Tibial nerve (tissue), 4 donors: ENCODE measurements at regions not wholly inside any gene's neighbourhood (a gene's known extent, or its start where the extent isn't known, plus 50 kb on each side); places are given as distances from the start of the nearest gene placed in this dataset.

Experiments
- EP300 ChIP-seq, 2 donors: sonication (generic); formaldehyde crosslinking; IDR thresholded peaks; one replicate each; pipeline ENCODE4 v1.6.1; 2017; ENCODE audit warnings: antibody characterized with exemption in 2 of 2, mild to moderate bottlenecking in 1 of 2
- POLR2A ChIP-seq, 2 donors: fragments of 450-650 bp; IDR thresholded peaks; one replicate each; pipeline ENCODE4 v1.6.1; 2017; ENCODE audit warnings: antibody characterized with exemption in 2 of 2, mild to moderate bottlenecking in 2 of 2, moderate library complexity in 2 of 2
- TF ChIP-seq, protein P1 (sequence below), 5 experiments: fragments of 200-600 bp in 3 of 5; fragments of 450-650 bp in 2 of 5; sonication (generic) in 3 of 5; IDR thresholded peaks; one replicate each; pipeline ENCODE4 v1.5.1; 2016 to 2019; ENCODE audit warnings: antibody characterized with exemption in 5 of 5, mild to moderate bottlenecking in 3 of 5, moderate library complexity in 2 of 5

DNA sequence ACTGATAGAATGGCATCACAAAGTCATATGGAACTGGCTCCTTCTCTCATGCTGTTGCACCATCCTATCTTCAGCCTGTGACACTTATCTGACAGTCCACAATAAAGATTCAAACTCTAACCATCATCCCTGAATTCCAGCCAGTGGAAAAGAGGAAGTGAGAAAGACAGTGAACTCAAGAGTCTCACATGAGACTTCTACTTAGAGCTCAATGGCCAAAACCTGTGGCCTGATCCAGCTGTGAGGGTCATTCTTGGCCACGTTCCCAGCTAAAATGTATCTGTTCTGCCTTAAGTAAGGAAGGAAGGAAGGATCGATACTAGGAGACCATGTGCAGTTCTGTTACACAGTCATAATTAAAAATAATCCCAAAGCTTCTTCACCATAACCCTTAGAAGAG lies 73.6 kb downstream of the RND3 start:
- TF ChIP-seq EP300 (IDR thresholded peaks at IDR 0.05) (no peak), POLR2A (IDR thresholded peaks at IDR 0.05) (no peak)
- TF ChIP-seq, protein P1, sequence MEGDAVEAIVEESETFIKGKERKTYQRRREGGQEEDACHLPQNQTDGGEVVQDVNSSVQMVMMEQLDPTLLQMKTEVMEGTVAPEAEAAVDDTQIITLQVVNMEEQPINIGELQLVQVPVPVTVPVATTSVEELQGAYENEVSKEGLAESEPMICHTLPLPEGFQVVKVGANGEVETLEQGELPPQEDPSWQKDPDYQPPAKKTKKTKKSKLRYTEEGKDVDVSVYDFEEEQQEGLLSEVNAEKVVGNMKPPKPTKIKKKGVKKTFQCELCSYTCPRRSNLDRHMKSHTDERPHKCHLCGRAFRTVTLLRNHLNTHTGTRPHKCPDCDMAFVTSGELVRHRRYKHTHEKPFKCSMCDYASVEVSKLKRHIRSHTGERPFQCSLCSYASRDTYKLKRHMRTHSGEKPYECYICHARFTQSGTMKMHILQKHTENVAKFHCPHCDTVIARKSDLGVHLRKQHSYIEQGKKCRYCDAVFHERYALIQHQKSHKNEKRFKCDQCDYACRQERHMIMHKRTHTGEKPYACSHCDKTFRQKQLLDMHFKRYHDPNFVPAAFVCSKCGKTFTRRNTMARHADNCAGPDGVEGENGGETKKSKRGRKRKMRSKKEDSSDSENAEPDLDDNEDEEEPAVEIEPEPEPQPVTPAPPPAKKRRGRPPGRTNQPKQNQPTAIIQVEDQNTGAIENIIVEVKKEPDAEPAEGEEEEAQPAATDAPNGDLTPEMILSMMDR (IDR thresholded peaks at IDR 0.05), result no peak
